ENCODE measurements at regions not wholly inside any gene's neighbourhood (a gene's known extent, or its start where the extent isn't known, plus 50 kb on each side); places are given as distances from the start of the nearest gene placed in this dataset.
A peak's percentile ranks its signal among the peaks of the same experiment; 100 is the strongest.

DNA sequence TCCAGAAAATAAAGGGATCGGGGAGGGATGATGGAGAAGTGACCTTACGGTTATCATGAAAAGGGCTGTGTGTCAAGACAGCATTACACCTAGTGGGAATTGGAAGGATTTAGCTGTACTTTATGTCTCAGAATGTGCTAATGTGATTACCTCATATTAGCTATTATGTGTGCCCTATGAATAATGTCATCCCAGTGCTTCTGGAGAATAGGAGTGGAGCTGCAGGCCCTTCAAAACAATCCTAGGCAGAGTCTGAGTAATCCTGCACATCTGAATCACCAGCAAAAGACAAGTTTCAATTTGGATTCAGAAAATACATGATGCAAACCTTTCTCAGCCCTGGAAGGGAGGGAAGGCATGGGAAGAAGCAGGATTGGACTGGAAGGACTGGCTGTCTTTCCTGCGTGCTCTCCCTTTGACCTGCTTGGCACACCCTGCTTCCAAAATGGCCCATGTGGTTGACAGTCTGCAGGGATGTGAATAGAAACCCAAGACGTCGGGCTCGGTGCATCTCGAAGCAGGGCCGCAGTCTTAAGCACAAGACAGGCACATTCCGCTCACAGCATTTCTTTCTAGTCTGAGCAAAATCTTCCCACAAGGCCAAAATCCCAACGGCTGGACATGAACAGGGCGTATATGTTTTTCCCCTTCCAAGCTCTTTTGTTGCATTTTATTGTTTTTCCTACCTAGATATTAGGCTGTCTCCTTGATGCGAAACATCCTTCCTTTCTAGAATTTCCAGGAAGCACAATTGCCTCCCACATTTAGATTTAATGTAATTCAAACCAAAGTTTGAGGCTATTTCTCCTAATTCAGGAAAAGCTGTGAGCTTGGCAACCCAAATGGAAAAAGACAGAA is 54.3 kb upstream of the TARBP1 start:
- no peak overlapping the region for H3K27ac Mint-ChIP-seq
- DNase-seq = no peak
- Histone ChIP-seq H3K4me1 (ENCODE audit: insufficient read depth, low read length) (no peaks in the 10 kb centered on the region), H3K27me3 (ENCODE audit: insufficient read depth, low read length, poor library complexity, severe bottlenecking) (peaks cover 5% of the 10 kb centered on the region), H3K9me3 (ENCODE audit: low read length) (no peaks in the 10 kb centered on the region), H3K27ac (ENCODE audit: low read depth, low read length) (no peak overlapping the region), H3K36me3 (ENCODE audit: insufficient read depth, low read length) (no peaks in the 10 kb centered on the region), H3K4me3 (ENCODE audit: low read length) (no peak overlapping the region)
- no peak overlapping the region for H3K4me3 Mint-ChIP-seq
- H3K27me3 Mint-ChIP-seq = peaks cover 8 to 14% of the 10 kb centered on the region in 2 donors
- no peaks in the 10 kb centered on the region for H3K9me3 Mint-ChIP-seq
- ChIA-PET CTCF (no interaction called here), POLR2A (no interaction called here)
- H3K36me3 Mint-ChIP-seq = no peaks in the 10 kb centered on the region
- peaks cover 0 to 4% (median 1%) of the 10 kb centered on the region in 3 donors for H3K4me1 Mint-ChIP-seq

GRCh38 chr1:234532503-234532922 is 53.5 kb upstream of the TARBP1 start:
- H3K27me3 Mint-ChIP-seq = peaks cover 8 to 19% of the 10 kb centered on the region in 2 donors
- DNase-seq = no peak
- no peak overlapping the region for H3K27ac ChIP-seq (ENCODE audit: low read depth, low read length)
- ChIA-PET CTCF (no interaction called here), POLR2A (no interaction called here)
- H3K36me3 ChIP-seq (ENCODE audit: insufficient read depth, low read length) = no peaks in the 10 kb centered on the region
- H3K4me1 ChIP-seq (ENCODE audit: insufficient read depth, low read length) = no peaks in the 10 kb centered on the region
- H3K27ac Mint-ChIP-seq = no peak overlapping the region
- no peaks in the 10 kb centered on the region for H3K9me3 Mint-ChIP-seq
- H3K4me1 Mint-ChIP-seq = peaks cover 0 to 4% (median 1%) of the 10 kb centered on the region in 3 donors
- H3K36me3 Mint-ChIP-seq = no peaks in the 10 kb centered on the region
- H3K4me3 Mint-ChIP-seq = no peak overlapping the region
- H3K27me3 ChIP-seq (ENCODE audit: insufficient read depth, low read length, poor library complexity, severe bottlenecking) = peaks cover 5% of the 10 kb centered on the region
- no peak overlapping the region for H3K4me3 ChIP-seq (ENCODE audit: low read length)
- H3K9me3 ChIP-seq (ENCODE audit: low read length) = no peaks in the 10 kb centered on the region

- no peaks in the 10 kb centered on the region for H3K36me3 ChIP-seq (ENCODE audit: insufficient read depth, low read length)
- ChIA-PET CTCF (no interaction called here), POLR2A (no interaction called here)
- no peaks in the 10 kb centered on the region for H3K4me1 ChIP-seq (ENCODE audit: insufficient read depth, low read length)
- Mint-ChIP-seq H3K4me1 (peaks cover 0 to 4% (median 1%) of the 10 kb centered on the region in 3 donors), H3K27ac (peak overlapping the region in 1 of 8 donors; percentile 39), H3K36me3 (no peaks in the 10 kb centered on the region), H3K9me3 (no peaks in the 10 kb centered on the region), H3K4me3 (no peak overlapping the region), H3K27me3 (peaks cover 12 to 31% of the 10 kb centered on the region in 2 donors)
- H3K9me3 ChIP-seq (ENCODE audit: low read length) = no peaks in the 10 kb centered on the region
- no peak overlapping the region for H3K27ac ChIP-seq (ENCODE audit: low read depth, low read length)
- DNase-seq = no peak
- peaks cover 5% of the 10 kb centered on the region for H3K27me3 ChIP-seq (ENCODE audit: insufficient read depth, low read length, poor library complexity, severe bottlenecking)
- H3K4me3 ChIP-seq (ENCODE audit: low read length) = no peak overlapping the region
These were observed 52.2 kb upstream of the TARBP1 start for GRCh38 chr1:234531151-234531635.

- POLR2A ChIA-PET = no interaction called here
- CTCF ChIA-PET = no interaction called here
These were observed 51.7 kb upstream of the TARBP1 start for GRCh38 chr1:234530672-234531071.

DNA sequence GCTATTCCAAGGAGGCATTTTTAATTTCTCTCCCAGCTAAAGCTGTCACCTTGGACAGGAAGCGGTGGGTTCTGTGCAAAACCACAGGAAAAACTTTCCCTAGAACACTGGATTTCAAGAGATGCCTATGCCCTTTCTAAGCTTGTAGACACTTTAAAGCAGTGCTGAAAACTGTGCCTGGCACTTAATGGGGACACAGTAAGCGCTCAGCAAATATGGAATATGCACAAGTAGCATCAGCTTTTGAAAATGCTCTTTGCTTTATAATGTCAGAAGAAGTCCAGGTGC is 50.9 kb upstream of the TARBP1 start:
- H3K27ac ChIP-seq (ENCODE audit: low read depth, low read length) = no peak overlapping the region
- H3K36me3 ChIP-seq (ENCODE audit: insufficient read depth, low read length) = no peaks in the 10 kb centered on the region
- H3K36me3 Mint-ChIP-seq = no peaks in the 10 kb centered on the region
- H3K27ac Mint-ChIP-seq = no peak overlapping the region
- no peak for DNase-seq
- H3K9me3 Mint-ChIP-seq = no peaks in the 10 kb centered on the region
- peaks cover 5% of the 10 kb centered on the region for H3K27me3 ChIP-seq (ENCODE audit: insufficient read depth, low read length, poor library complexity, severe bottlenecking)
- H3K4me1 Mint-ChIP-seq = peaks cover 0 to 4% (median 1%) of the 10 kb centered on the region in 3 donors
- ChIA-PET POLR2A (no interaction called here), CTCF (interaction anchor here (1.0 to 1.2 kb wide), 2 partner anchors 10 to 34 kb away, joined by 3 to 4 read pairs; no protein-coding TSS in a partner anchor)
- no peak overlapping the region for H3K4me3 Mint-ChIP-seq
- no peaks in the 10 kb centered on the region for H3K9me3 ChIP-seq (ENCODE audit: low read length)
- H3K4me3 ChIP-seq (ENCODE audit: low read length) = no peak overlapping the region
- peaks cover 16 to 41% of the 10 kb centered on the region in 2 donors for H3K27me3 Mint-ChIP-seq
- H3K4me1 ChIP-seq (ENCODE audit: insufficient read depth, low read length) = no peaks in the 10 kb centered on the region

More at GRCh38 chr1:234530672-234531071, 51.7 kb upstream of the TARBP1 start:
- Mint-ChIP-seq H3K9me3 (no peaks in the 10 kb centered on the region), H3K4me3 (no peak overlapping the region), H3K27ac (no peak overlapping the region), H3K36me3 (no peaks in the 10 kb centered on the region), H3K4me1 (peaks cover 0 to 4% (median 1%) of the 10 kb centered on the region in 3 donors), H3K27me3 (peaks cover 14 to 33% of the 10 kb centered on the region in 2 donors)
- Histone ChIP-seq H3K4me3 (ENCODE audit: low read length) (no peak overlapping the region), H3K4me1 (ENCODE audit: insufficient read depth, low read length) (no peaks in the 10 kb centered on the region), H3K9me3 (ENCODE audit: low read length) (no peaks in the 10 kb centered on the region), H3K36me3 (ENCODE audit: insufficient read depth, low read length) (no peaks in the 10 kb centered on the region), H3K27me3 (ENCODE audit: insufficient read depth, low read length, poor library complexity, severe bottlenecking) (peaks cover 5% of the 10 kb centered on the region), H3K27ac (ENCODE audit: low read depth, low read length) (no peak overlapping the region)
- DNase-seq = no peak

DNA sequence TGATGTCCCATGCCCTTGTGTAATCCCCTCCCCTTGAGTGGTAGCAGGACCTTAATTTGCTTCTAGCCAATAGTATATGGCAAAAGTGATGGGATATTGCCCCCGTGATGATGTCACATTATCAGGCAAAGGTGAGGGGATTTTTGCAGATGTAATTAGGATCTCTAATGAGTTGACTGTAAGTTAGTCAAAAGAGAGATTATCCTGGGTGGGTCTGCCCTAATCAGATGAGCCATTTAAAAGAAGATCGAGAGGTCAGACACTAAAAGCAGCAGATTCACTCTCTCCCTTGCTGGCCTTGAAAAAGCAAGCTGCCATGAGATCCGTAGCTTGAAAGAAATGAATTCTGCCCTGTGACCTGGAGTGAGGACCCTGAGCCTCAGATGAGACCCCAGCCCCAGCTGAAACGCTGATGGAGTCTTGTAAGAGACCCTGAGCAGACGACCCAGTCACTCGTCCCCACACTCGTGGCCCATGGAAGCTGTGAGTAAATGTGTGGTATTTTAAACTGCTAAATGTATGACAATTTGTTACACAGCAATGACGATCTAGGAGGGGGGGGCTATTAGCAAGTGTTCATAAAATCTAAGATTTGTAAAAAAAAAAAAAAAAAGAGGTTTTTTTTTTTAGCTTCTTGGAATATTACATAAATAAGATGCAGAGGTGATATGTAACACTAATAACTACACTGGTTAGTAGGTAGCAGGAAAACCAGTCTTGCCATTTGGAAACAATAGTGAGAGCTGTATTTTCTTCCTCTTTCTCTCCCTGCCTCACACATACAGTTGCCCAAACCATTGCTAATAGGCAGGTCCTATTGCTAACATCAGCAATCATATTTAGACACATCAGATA is 50.3 kb upstream of the TARBP1 start:
- Mint-ChIP-seq H3K4me3 (no peak overlapping the region), H3K4me1 (peaks cover 0 to 4% (median 1%) of the 10 kb centered on the region in 3 donors), H3K27me3 (peaks cover 15 to 41% of the 10 kb centered on the region in 2 donors), H3K27ac (no peak overlapping the region), H3K36me3 (no peaks in the 10 kb centered on the region), H3K9me3 (no peaks in the 10 kb centered on the region)
- H3K36me3 ChIP-seq (ENCODE audit: insufficient read depth, low read length) = no peaks in the 10 kb centered on the region
- no peaks in the 10 kb centered on the region for H3K4me1 ChIP-seq (ENCODE audit: insufficient read depth, low read length)
- H3K9me3 ChIP-seq (ENCODE audit: low read length) = no peaks in the 10 kb centered on the region
- ChIA-PET POLR2A (no interaction called here), CTCF (interaction anchor here (1.0 to 1.2 kb wide), 2 partner anchors 10 to 34 kb away, joined by 3 to 4 read pairs; no protein-coding TSS in a partner anchor)
- peaks cover 5% of the 10 kb centered on the region for H3K27me3 ChIP-seq (ENCODE audit: insufficient read depth, low read length, poor library complexity, severe bottlenecking)
- H3K4me3 ChIP-seq (ENCODE audit: low read length) = no peak overlapping the region
- H3K27ac ChIP-seq (ENCODE audit: low read depth, low read length) = no peak overlapping the region
- no peak for DNase-seq
